GM12865 (cell line): ENCODE measurements at regions not wholly inside any gene's neighbourhood (a gene's known extent, or its start where the extent isn't known, plus 50 kb on each side); places are given as distances from the start of the nearest gene placed in this dataset.
"Not testable (repeated sequence)": the region's sequence is repeated elsewhere in the genome, so short reads cannot be mapped to it uniquely, and the experiment has no call there.

Experiments
- DNase-seq: peaks from one replicate; pipeline ENCODE4 v3.0.0; 2010; ENCODE audit warnings: low read depth
- H3K4me3 ChIP-seq: 2 replicates; pipeline ENCODE4 v1.5.1; 2011; ENCODE audit warnings: mild to moderate bottlenecking, low read depth, low read length, control low read depth
- TF ChIP-seq, protein P1 (sequence below): IDR thresholded peaks from 2 replicates; pipeline ENCODE4 v1.5.1; 2011; ENCODE audit warnings: low read length, control low read depth, low read depth, inconsistent platforms; ENCODE audit not compliant: insufficient read depth; ENCODE audit errors: missing control alignments

- DNase-seq = no peak
- TF ChIP-seq, protein P1, sequence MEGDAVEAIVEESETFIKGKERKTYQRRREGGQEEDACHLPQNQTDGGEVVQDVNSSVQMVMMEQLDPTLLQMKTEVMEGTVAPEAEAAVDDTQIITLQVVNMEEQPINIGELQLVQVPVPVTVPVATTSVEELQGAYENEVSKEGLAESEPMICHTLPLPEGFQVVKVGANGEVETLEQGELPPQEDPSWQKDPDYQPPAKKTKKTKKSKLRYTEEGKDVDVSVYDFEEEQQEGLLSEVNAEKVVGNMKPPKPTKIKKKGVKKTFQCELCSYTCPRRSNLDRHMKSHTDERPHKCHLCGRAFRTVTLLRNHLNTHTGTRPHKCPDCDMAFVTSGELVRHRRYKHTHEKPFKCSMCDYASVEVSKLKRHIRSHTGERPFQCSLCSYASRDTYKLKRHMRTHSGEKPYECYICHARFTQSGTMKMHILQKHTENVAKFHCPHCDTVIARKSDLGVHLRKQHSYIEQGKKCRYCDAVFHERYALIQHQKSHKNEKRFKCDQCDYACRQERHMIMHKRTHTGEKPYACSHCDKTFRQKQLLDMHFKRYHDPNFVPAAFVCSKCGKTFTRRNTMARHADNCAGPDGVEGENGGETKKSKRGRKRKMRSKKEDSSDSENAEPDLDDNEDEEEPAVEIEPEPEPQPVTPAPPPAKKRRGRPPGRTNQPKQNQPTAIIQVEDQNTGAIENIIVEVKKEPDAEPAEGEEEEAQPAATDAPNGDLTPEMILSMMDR = no peak
- H3K4me3 ChIP-seq = no peak overlapping the region
These were observed 79.7 kb downstream of the ZNF648 start for GRCh38 chr1:181981821-181982220.

GRCh38 chr1:181972256-181972655, 89.3 kb downstream of the ZNF648 start:
- TF ChIP-seq, protein P1 = no peak
- no peak overlapping the region for H3K4me3 ChIP-seq
- DNase-seq = no peak

GRCh38 chr1:181971424-181971823, 90.1 kb downstream of the ZNF648 start:
- TF ChIP-seq, protein P1 = no peak
- H3K4me3 ChIP-seq = no peak overlapping the region

GRCh38 chr1:181969902-181970301, 91.6 kb downstream of the ZNF648 start:
- H3K4me3 ChIP-seq = no peak overlapping the region
- DNase-seq = no peak
- TF ChIP-seq, protein P1 = no peak

More at GRCh38 chr1:181971424-181971823, 90.1 kb downstream of the ZNF648 start:
- no peak for DNase-seq

DNA sequence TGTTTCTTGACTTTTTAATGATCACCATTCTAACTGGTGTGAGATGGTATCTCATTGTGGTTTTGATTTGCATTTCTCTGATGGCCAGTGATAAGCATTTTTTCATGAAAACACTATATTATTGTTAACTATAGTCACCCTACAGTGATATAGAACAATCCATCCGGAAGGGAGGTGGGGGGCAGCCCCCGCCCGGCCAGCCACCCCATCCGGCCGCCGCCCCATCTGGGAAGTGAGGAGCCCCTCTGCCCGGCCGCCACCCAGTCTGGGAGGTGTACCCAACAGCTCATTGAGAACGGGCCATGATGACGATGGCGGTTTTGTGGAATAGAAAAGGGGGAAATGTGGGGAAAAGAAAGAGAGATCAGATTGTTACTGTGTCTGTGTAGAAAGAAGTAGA, 106.8 kb downstream of the ZNF648 start:
- DNase-seq = not testable (repeated sequence)

DNA sequence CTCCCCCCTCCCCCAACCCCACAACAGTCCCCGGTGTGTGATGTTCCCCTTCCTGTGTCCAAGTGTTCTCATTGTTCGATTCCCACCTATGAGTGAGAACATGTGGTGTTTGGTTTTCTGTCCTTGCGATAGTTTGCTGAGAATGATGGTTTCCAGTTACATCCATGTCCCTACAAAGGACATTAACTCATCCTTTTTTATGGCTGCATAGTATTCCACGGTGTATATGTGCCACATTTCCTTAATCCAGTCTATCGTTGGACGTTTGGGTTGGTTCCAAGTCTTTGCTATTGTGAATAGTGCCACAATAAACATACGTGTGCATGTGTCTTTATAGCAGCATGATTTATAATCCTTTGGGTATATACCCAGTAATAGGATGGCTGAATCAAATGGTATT, 107.3 kb downstream of the ZNF648 start:
- not testable (repeated sequence) for H3K4me3 ChIP-seq

More for the DNA sequence above, 106.8 kb downstream of the ZNF648 start:
- not testable (repeated sequence) for H3K4me3 ChIP-seq

GRCh38 chr1:181953596-181953995, 107.9 kb downstream of the ZNF648 start:
- TF ChIP-seq, protein P1 = no peak
- DNase-seq = no peak
- no peak overlapping the region for H3K4me3 ChIP-seq

More for the DNA sequence above, 107.3 kb downstream of the ZNF648 start:
- DNase-seq = not testable (repeated sequence)

DNA sequence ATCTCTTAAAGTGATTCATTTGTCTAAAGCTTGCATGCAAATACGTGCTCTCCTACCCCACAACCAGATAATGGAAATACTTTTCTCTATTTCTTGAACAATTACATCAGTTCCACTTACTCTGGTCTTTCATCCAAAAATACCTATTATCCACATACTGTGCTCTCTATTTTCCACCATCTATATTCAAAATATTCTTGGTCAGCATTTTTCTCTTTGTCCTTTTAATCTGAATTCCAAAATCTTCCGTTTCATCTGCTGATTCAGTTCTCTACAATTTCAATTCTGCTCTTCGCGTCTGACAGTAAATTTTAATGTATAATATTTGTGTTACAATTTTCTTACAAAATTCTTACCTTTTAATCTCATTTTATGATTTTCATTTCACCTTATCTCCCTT, 110.3 kb downstream of the ZNF648 start:
- H3K4me3 ChIP-seq = no peak overlapping the region
- no peak for DNase-seq
- TF ChIP-seq, protein P1 = no peak
